ENCODE measurements at regions not wholly inside any gene's neighbourhood (a gene's known extent, or its start where the extent isn't known, plus 50 kb on each side); places are given as distances from the start of the nearest gene placed in this dataset.
"Not testable (repeated sequence)": the region's sequence is repeated elsewhere in the genome, so short reads cannot be mapped to it uniquely, and the experiment has no call there.

DNA sequence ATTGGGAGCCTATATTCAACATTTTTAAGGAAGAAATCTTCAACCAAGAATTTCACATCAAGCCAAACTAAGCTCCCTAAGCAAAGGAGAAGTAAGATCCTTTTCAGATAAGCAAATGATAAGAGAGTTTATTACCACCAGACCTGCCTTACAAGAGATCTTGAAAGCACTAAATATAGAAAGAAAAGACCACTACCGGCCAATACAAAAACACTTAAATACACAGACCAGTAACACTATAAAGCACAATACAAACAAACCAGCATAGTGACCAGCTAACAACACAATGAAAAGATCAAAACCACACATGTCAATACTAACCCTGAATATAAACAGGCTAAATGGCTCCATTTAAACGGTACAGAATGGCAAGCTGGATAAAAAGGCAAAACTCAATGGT, 165.4 kb downstream of the MRPL39 start:
- H3K36me3 ChIP-seq (ENCODE audit: control insufficient read depth in 1 of 2, insufficient read depth in 2 of 2, low read length in 2 of 2), result no peaks in the 10 kb centered on the region
- no peak for DNase-seq
- H3K9ac ChIP-seq (ENCODE audit: low read length), result no peak overlapping the region
- no peak overlapping the region for H3K4me2 ChIP-seq (ENCODE audit: low read length)
- no peak overlapping the region for H3K4me3 ChIP-seq (ENCODE audit: low read depth, low read length)
- H3K4me1 ChIP-seq (ENCODE audit: control insufficient read depth in 1 of 2, insufficient read depth in 2 of 2, low read length in 2 of 2), result no peaks in the 10 kb centered on the region
- H3K27me3 ChIP-seq (ENCODE audit: insufficient read depth, low read length), result no peaks in the 10 kb centered on the region
- H4K8ac ChIP-seq (ENCODE audit: low read depth, low read length), result no peak overlapping the region
- H2AK5ac ChIP-seq (ENCODE audit: low read length), result no peak overlapping the region
- no peak overlapping the region for H4K12ac ChIP-seq (ENCODE audit: low read depth, low read length)
- H3K79me1 ChIP-seq (ENCODE audit: low read length), result no peaks in the 10 kb centered on the region
- no peak overlapping the region for H2AFZ ChIP-seq (ENCODE audit: insufficient read depth, low read length, poor library complexity)
- H4K91ac ChIP-seq (ENCODE audit: low read depth, low read length), result no peak overlapping the region
- H3K23ac ChIP-seq (ENCODE audit: low read length), result no peak overlapping the region
- no peak overlapping the region for H3K4ac ChIP-seq (ENCODE audit: low read depth, low read length)
- no peak overlapping the region for H2BK120ac ChIP-seq (ENCODE audit: insufficient read depth, low read length, poor library complexity)
- no peak overlapping the region for H3K18ac ChIP-seq (ENCODE audit: low read length)
- no peak overlapping the region for H3K27ac ChIP-seq (ENCODE audit: low read depth, low read length)
- no peak overlapping the region for H2BK5ac ChIP-seq (ENCODE audit: low read depth, low read length, poor library complexity)
- H3K79me2 ChIP-seq (ENCODE audit: control insufficient read depth, insufficient read depth, low read length, poor library complexity), result no peaks in the 10 kb centered on the region
- H3K9me3 ChIP-seq (ENCODE audit: insufficient read depth, low read depth, low read length), result no peaks in the 10 kb centered on the region
- WGBS (ENCODE audit: extremely low coverage, insufficient coverage, insufficient read length), result no CpG with 5 or more reads among the region's 2 CpGs
- H2BK12ac ChIP-seq (ENCODE audit: low read length), result no peak overlapping the region
- H3K14ac ChIP-seq (ENCODE audit: low read length), result no peak overlapping the region

DNA sequence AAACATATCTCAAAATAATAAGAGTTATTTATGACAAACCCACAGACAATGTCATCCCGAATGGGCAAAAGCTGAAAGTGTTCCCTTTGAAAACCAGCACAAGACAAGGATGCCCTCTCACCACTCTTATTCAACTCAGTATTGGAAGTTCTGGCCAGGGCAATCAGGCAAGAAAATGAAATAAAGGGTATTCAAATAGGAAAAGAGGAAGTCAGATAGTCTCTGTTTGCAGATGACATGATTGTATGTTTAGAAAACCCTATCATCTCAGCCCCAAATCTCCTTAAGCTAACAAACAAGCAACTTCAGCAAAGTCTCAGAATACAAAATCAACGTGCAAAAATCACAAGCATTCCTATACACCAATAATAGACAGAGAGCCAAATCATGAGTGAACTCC, 169.8 kb downstream of the MRPL39 start:
- not testable (repeated sequence) for H3K9ac ChIP-seq (ENCODE audit: low read length); H3K4me3 ChIP-seq (ENCODE audit: low read depth, low read length); H3K4me1 ChIP-seq (ENCODE audit: control insufficient read depth in 1 of 2, insufficient read depth in 2 of 2, low read length in 2 of 2); H3K79me1 ChIP-seq (ENCODE audit: low read length); H4K91ac ChIP-seq (ENCODE audit: low read depth, low read length); H2BK12ac ChIP-seq (ENCODE audit: low read length); H3K79me2 ChIP-seq (ENCODE audit: control insufficient read depth, insufficient read depth, low read length, poor library complexity); H4K8ac ChIP-seq (ENCODE audit: low read depth, low read length); H3K27ac ChIP-seq (ENCODE audit: low read depth, low read length); H2BK120ac ChIP-seq (ENCODE audit: insufficient read depth, low read length, poor library complexity); DNase-seq; H4K12ac ChIP-seq (ENCODE audit: low read depth, low read length); H2AFZ ChIP-seq (ENCODE audit: insufficient read depth, low read length, poor library complexity); H2BK5ac ChIP-seq (ENCODE audit: low read depth, low read length, poor library complexity); H3K36me3 ChIP-seq (ENCODE audit: control insufficient read depth in 1 of 2, insufficient read depth in 2 of 2, low read length in 2 of 2); H3K27me3 ChIP-seq (ENCODE audit: insufficient read depth, low read length); H3K4ac ChIP-seq (ENCODE audit: low read depth, low read length); H3K4me2 ChIP-seq (ENCODE audit: low read length); H3K18ac ChIP-seq (ENCODE audit: low read length); H2AK5ac ChIP-seq (ENCODE audit: low read length); H3K23ac ChIP-seq (ENCODE audit: low read length); H3K14ac ChIP-seq (ENCODE audit: low read length); H3K9me3 ChIP-seq (ENCODE audit: insufficient read depth, low read depth, low read length)
- no CpG with 5 or more reads among the region's 2 CpGs for WGBS (ENCODE audit: extremely low coverage, insufficient coverage, insufficient read length)

- no peak overlapping the region for H3K27ac ChIP-seq (ENCODE audit: low read depth, low read length)
- no peak overlapping the region for H2BK5ac ChIP-seq (ENCODE audit: low read depth, low read length, poor library complexity)
- no peak overlapping the region for H3K4ac ChIP-seq (ENCODE audit: low read depth, low read length)
- no peak overlapping the region for H3K23ac ChIP-seq (ENCODE audit: low read length)
- H2AK5ac ChIP-seq (ENCODE audit: low read length), result no peak overlapping the region
- no peaks in the 10 kb centered on the region for H3K79me1 ChIP-seq (ENCODE audit: low read length)
- no peaks in the 10 kb centered on the region for H3K9me3 ChIP-seq (ENCODE audit: insufficient read depth, low read depth, low read length)
- H3K4me2 ChIP-seq (ENCODE audit: low read length), result no peak overlapping the region
- H2AFZ ChIP-seq (ENCODE audit: insufficient read depth, low read length, poor library complexity), result no peak overlapping the region
- H2BK120ac ChIP-seq (ENCODE audit: insufficient read depth, low read length, poor library complexity), result no peak overlapping the region
- H4K8ac ChIP-seq (ENCODE audit: low read depth, low read length), result no peak overlapping the region
- H3K4me3 ChIP-seq (ENCODE audit: low read depth, low read length), result no peak overlapping the region
- no peaks in the 10 kb centered on the region for H3K36me3 ChIP-seq (ENCODE audit: control insufficient read depth in 1 of 2, insufficient read depth in 2 of 2, low read length in 2 of 2)
- H3K4me1 ChIP-seq (ENCODE audit: control insufficient read depth in 1 of 2, insufficient read depth in 2 of 2, low read length in 2 of 2), result no peaks in the 10 kb centered on the region
- no peak overlapping the region for H2BK12ac ChIP-seq (ENCODE audit: low read length)
- no peak overlapping the region for H3K14ac ChIP-seq (ENCODE audit: low read length)
- H3K9ac ChIP-seq (ENCODE audit: low read length), result no peak overlapping the region
- H3K27me3 ChIP-seq (ENCODE audit: insufficient read depth, low read length), result no peaks in the 10 kb centered on the region
- peak in 1 of 2 donors; percentile 5 for DNase-seq
- H3K79me2 ChIP-seq (ENCODE audit: control insufficient read depth, insufficient read depth, low read length, poor library complexity), result no peaks in the 10 kb centered on the region
- no peak overlapping the region for H4K91ac ChIP-seq (ENCODE audit: low read depth, low read length)
- no peak overlapping the region for H3K18ac ChIP-seq (ENCODE audit: low read length)
- no peak overlapping the region for H4K12ac ChIP-seq (ENCODE audit: low read depth, low read length)
Measured at GRCh38 chr21:25428537-25428936, 178.7 kb downstream of the MRPL39 start.

DNA sequence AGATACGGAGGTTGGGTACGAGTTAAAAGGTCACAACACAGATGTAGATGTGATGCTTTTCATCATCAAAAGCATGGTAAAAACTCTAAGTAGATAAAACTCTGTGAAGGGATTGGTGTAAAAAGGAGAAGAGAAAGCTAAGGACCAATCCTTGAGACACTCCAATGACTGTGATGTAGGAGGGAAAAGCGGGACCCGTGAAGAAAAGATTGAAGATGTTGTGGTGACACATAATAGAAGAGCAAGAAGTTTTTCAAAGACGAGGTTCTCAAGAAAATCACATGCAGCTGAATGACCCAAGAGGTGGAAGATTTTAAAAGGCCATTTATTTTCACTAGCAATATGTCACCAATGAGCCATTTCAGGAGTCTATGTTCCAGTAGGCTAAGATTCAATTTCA, 179.5 kb downstream of the MRPL39 start:
- Histone ChIP-seq H3K23ac (ENCODE audit: low read length) (no peak overlapping the region), H3K4me2 (ENCODE audit: low read length) (no peak overlapping the region), H3K4ac (ENCODE audit: low read depth, low read length) (no peak overlapping the region)

More for the DNA sequence above, 179.5 kb downstream of the MRPL39 start:
- no peak overlapping the region for H2BK12ac ChIP-seq (ENCODE audit: low read length)
- no peak overlapping the region for H2AFZ ChIP-seq (ENCODE audit: insufficient read depth, low read length, poor library complexity)
- no peaks in the 10 kb centered on the region for H3K36me3 ChIP-seq (ENCODE audit: control insufficient read depth in 1 of 2, insufficient read depth in 2 of 2, low read length in 2 of 2)
- H3K14ac ChIP-seq (ENCODE audit: low read length), result no peak overlapping the region
- H2BK120ac ChIP-seq (ENCODE audit: insufficient read depth, low read length, poor library complexity), result no peak overlapping the region
- no peak overlapping the region for H3K4me3 ChIP-seq (ENCODE audit: low read depth, low read length)
- H4K12ac ChIP-seq (ENCODE audit: low read depth, low read length), result no peak overlapping the region
- no peak overlapping the region for H3K18ac ChIP-seq (ENCODE audit: low read length)
- DNase-seq, result no peak
- no peak overlapping the region for H4K91ac ChIP-seq (ENCODE audit: low read depth, low read length)
- H3K9me3 ChIP-seq (ENCODE audit: insufficient read depth, low read depth, low read length), result no peaks in the 10 kb centered on the region
- no peak overlapping the region for H4K8ac ChIP-seq (ENCODE audit: low read depth, low read length)
- no CpG with 5 or more reads among the region's 5 CpGs for WGBS (ENCODE audit: extremely low coverage, insufficient coverage, insufficient read length)
- H2BK5ac ChIP-seq (ENCODE audit: low read depth, low read length, poor library complexity), result no peak overlapping the region
- no peaks in the 10 kb centered on the region for H3K4me1 ChIP-seq (ENCODE audit: control insufficient read depth in 1 of 2, insufficient read depth in 2 of 2, low read length in 2 of 2)
- H3K79me1 ChIP-seq (ENCODE audit: low read length), result no peaks in the 10 kb centered on the region
- no peak overlapping the region for H3K27ac ChIP-seq (ENCODE audit: low read depth, low read length)
- no peak overlapping the region for H3K9ac ChIP-seq (ENCODE audit: low read length)
- no peaks in the 10 kb centered on the region for H3K79me2 ChIP-seq (ENCODE audit: control insufficient read depth, insufficient read depth, low read length, poor library complexity)
- no peak overlapping the region for H2AK5ac ChIP-seq (ENCODE audit: low read length)
- H3K27me3 ChIP-seq (ENCODE audit: insufficient read depth, low read length), result no peaks in the 10 kb centered on the region
